Memory B cell (primary cell): ENCODE measurements at regions not wholly inside any gene's neighbourhood (a gene's known extent, or its start where the extent isn't known, plus 50 kb on each side); places are given as distances from the start of the nearest gene placed in this dataset.

Experiments
- ATAC-seq: fragments of 150-1000 bp; cut with Tn5 transposase; 2 replicates; pipeline ENCODE4 v1.10.0; 2021; ENCODE audit warnings: low read depth, mild to moderate bottlenecking, moderate library complexity
- DNase-seq, 2 donors: peaks; one replicate each; pipeline ENCODE4 v3.0.0; 2022; ENCODE audit warnings: low spot score in 2 of 2
- H3K27ac Mint-ChIP-seq: one replicate; pipeline ENCODE4 v1.8.0; 2022; ENCODE audit warnings: mild to moderate bottlenecking, moderate library complexity, mixed read lengths
- H3K27me3 Mint-ChIP-seq: one replicate; pipeline ENCODE4 v1.8.0; 2022; ENCODE audit warnings: mixed read lengths
- H3K36me3 Mint-ChIP-seq: one replicate; pipeline ENCODE4 v1.8.0; 2022; ENCODE audit warnings: mild to moderate bottlenecking, mixed read lengths
- H3K4me1 Mint-ChIP-seq: one replicate; pipeline ENCODE4 v1.8.0; 2022; ENCODE audit warnings: mixed read lengths
- H3K4me3 Mint-ChIP-seq: one replicate; pipeline ENCODE4 v1.8.0; 2022; ENCODE audit warnings: mild to moderate bottlenecking, moderate library complexity, mixed read lengths
- H3K9me3 Mint-ChIP-seq: one replicate; pipeline ENCODE4 v1.8.0; 2022; ENCODE audit warnings: mixed read lengths

- DNase-seq, result no peak
- ATAC-seq, result no peak
Measured at GRCh38 chr20:57800791-57801430, 91.1 kb upstream of the PMEPA1 start.

DNA sequence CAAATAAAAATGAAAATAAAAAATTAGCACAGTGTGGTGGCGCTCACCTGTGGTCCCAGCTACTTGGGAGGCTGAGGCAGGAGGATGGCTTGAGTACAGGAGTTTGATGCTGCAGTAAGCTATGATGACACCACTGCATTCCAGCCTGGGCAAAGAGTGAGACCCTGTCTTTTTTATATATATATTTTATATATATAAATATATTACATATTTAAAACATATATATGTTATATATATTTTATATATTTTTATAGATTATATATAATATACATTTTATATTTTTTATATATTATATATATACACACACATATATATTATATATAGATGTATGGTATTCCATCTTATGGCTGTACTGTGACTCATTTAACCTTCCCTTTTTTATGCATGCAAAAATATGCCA lies 87.6 kb upstream of the PMEPA1 start:
- no peak for DNase-seq
- ATAC-seq, result no peak
- Mint-ChIP-seq H3K4me1 (no peaks in the 10 kb centered on the region), H3K9me3 (no peaks in the 10 kb centered on the region), H3K36me3 (no peaks in the 10 kb centered on the region), H3K27me3 (peaks cover 11% of the 10 kb centered on the region), H3K27ac (no peak overlapping the region), H3K4me3 (no peak overlapping the region)

More at GRCh38 chr20:57800791-57801430, 91.1 kb upstream of the PMEPA1 start:
- Mint-ChIP-seq H3K4me1 (no peaks in the 10 kb centered on the region), H3K36me3 (no peaks in the 10 kb centered on the region), H3K27ac (no peak overlapping the region), H3K4me3 (no peak overlapping the region), H3K9me3 (no peaks in the 10 kb centered on the region), H3K27me3 (peaks cover 11% of the 10 kb centered on the region)

- no peak for ATAC-seq
Measured at GRCh38 chr20:57795977-57796560, 86.3 kb upstream of the PMEPA1 start.

DNA sequence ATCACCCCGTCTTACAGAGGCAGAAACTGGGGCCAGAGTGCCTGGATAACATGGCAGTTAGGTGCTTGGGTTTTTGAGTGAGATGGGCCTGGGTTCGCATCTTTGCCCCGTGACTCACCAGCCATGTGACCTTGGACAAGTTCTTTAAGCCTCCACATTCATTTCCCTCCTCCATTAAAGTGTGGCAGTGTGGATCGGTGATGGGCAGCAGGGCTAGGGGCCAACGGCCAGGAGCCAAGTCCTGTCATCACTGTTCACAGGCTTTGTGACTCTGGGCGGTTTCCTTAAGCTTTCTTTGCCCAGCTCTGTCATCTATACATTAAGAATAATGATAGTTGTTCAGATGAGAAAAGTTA lies 85.5 kb upstream of the PMEPA1 start:
- ATAC-seq (no peak), DNase-seq (no peak)
- Mint-ChIP-seq H3K4me1 (no peaks in the 10 kb centered on the region), H3K36me3 (no peaks in the 10 kb centered on the region), H3K27me3 (peaks cover 15% of the 10 kb centered on the region), H3K27ac (no peak overlapping the region), H3K9me3 (peaks cover 3% of the 10 kb centered on the region), H3K4me3 (no peak overlapping the region)

More at GRCh38 chr20:57795977-57796560, 86.3 kb upstream of the PMEPA1 start:
- Mint-ChIP-seq H3K9me3 (peaks cover 3% of the 10 kb centered on the region), H3K4me3 (no peak overlapping the region), H3K27me3 (peaks cover 15% of the 10 kb centered on the region), H3K27ac (no peak overlapping the region), H3K36me3 (no peaks in the 10 kb centered on the region), H3K4me1 (no peaks in the 10 kb centered on the region)
- DNase-seq, result no peak

- Mint-ChIP-seq H3K4me3 (no peak overlapping the region), H3K27me3 (peaks cover 15% of the 10 kb centered on the region), H3K27ac (no peak overlapping the region), H3K9me3 (peaks cover 3% of the 10 kb centered on the region), H3K36me3 (no peaks in the 10 kb centered on the region), H3K4me1 (no peaks in the 10 kb centered on the region)
- ATAC-seq, result no peak
- no peak for DNase-seq
Measured at GRCh38 chr20:57794600-57795341, 85.0 kb upstream of the PMEPA1 start.

GRCh38 chr20:57794036-57794435 lies 84.2 kb upstream of the PMEPA1 start:
- Mint-ChIP-seq H3K27ac (no peak overlapping the region), H3K9me3 (peaks cover 3% of the 10 kb centered on the region), H3K4me1 (no peaks in the 10 kb centered on the region), H3K36me3 (no peaks in the 10 kb centered on the region), H3K4me3 (no peak overlapping the region), H3K27me3 (peaks cover 14% of the 10 kb centered on the region)
- DNase-seq (no peak), ATAC-seq (no peak)

GRCh38 chr20:57793421-57793820 lies 83.6 kb upstream of the PMEPA1 start:
- Mint-ChIP-seq H3K4me1 (no peaks in the 10 kb centered on the region), H3K36me3 (no peaks in the 10 kb centered on the region), H3K27ac (no peak overlapping the region), H3K27me3 (peaks cover 17% of the 10 kb centered on the region), H3K4me3 (no peak overlapping the region), H3K9me3 (peaks cover 3% of the 10 kb centered on the region)
- DNase-seq (no peak), ATAC-seq (no peak)

- H3K27ac Mint-ChIP-seq, result no peak overlapping the region
- no peak overlapping the region for H3K4me3 Mint-ChIP-seq
- ATAC-seq, result no peak
- H3K27me3 Mint-ChIP-seq, result peaks cover 17% of the 10 kb centered on the region
- DNase-seq, result no peak
- no peaks in the 10 kb centered on the region for H3K4me1 Mint-ChIP-seq
- no peaks in the 10 kb centered on the region for H3K36me3 Mint-ChIP-seq
- H3K9me3 Mint-ChIP-seq, result peaks cover 3% of the 10 kb centered on the region
Measured at GRCh38 chr20:57792386-57793080, 82.7 kb upstream of the PMEPA1 start.

- no peak for DNase-seq
- H3K27me3 Mint-ChIP-seq, result peaks cover 17% of the 10 kb centered on the region
- H3K27ac Mint-ChIP-seq, result no peak overlapping the region
- H3K9me3 Mint-ChIP-seq, result peaks cover 3% of the 10 kb centered on the region
- no peaks in the 10 kb centered on the region for H3K4me1 Mint-ChIP-seq
- no peak for ATAC-seq
- H3K36me3 Mint-ChIP-seq, result no peaks in the 10 kb centered on the region
- no peak overlapping the region for H3K4me3 Mint-ChIP-seq
Measured at GRCh38 chr20:57791966-57792365, 82.2 kb upstream of the PMEPA1 start.

GRCh38 chr20:57791178-57791962 lies 81.6 kb upstream of the PMEPA1 start:
- H3K27ac Mint-ChIP-seq, result no peak overlapping the region
- H3K27me3 Mint-ChIP-seq, result peaks cover 17% of the 10 kb centered on the region
- DNase-seq (no peak), ATAC-seq (no peak)
- no peaks in the 10 kb centered on the region for H3K4me1 Mint-ChIP-seq
- no peaks in the 10 kb centered on the region for H3K36me3 Mint-ChIP-seq
- no peak overlapping the region for H3K4me3 Mint-ChIP-seq
- H3K9me3 Mint-ChIP-seq, result peaks cover 3% of the 10 kb centered on the region

GRCh38 chr20:57790176-57790575 lies 80.4 kb upstream of the PMEPA1 start:
- Mint-ChIP-seq H3K9me3 (peaks cover 3% of the 10 kb centered on the region), H3K4me3 (no peak overlapping the region), H3K4me1 (no peaks in the 10 kb centered on the region), H3K27me3 (peaks cover 13% of the 10 kb centered on the region), H3K36me3 (no peaks in the 10 kb centered on the region), H3K27ac (no peak overlapping the region)
- DNase-seq, result no peak
- no peak for ATAC-seq

DNA sequence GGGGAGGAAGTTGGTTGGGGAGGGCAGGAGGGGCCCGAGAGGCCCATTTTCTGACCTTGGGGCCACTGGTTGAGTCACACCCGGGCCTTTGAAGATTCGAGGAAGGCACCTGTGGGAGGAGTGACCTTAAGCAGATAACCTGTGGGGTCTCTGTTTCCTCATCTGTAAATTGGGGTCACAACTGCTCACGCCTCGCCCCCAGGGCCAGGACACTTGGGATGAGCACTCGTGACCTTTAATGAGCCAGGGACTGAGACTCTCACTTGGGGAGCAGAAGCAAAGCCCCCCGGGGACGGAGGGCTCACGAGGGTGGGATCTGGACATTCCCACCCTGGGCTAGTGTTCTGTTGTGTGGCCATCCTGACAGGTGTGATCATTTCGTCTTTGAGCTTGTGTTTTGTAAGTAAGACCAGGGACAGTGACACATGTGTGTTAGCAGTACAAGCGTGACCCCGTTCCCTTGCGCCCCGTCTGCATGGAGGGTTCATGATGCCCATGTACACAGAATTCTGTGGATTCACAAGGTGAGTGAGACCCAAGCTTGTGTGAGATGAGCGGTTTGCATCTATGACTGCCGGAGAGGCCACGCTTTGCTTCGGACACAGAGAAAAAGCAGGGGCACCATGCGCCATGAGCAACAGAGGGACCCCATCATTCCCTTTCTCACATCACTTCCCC lies 79.3 kb upstream of the PMEPA1 start:
- Mint-ChIP-seq H3K4me1 (no peaks in the 10 kb centered on the region), H3K9me3 (peaks cover 3% of the 10 kb centered on the region), H3K27ac (no peak overlapping the region), H3K36me3 (no peaks in the 10 kb centered on the region), H3K27me3 (peaks cover 13% of the 10 kb centered on the region), H3K4me3 (no peak overlapping the region)
- no peak for ATAC-seq
- no peak for DNase-seq

DNA sequence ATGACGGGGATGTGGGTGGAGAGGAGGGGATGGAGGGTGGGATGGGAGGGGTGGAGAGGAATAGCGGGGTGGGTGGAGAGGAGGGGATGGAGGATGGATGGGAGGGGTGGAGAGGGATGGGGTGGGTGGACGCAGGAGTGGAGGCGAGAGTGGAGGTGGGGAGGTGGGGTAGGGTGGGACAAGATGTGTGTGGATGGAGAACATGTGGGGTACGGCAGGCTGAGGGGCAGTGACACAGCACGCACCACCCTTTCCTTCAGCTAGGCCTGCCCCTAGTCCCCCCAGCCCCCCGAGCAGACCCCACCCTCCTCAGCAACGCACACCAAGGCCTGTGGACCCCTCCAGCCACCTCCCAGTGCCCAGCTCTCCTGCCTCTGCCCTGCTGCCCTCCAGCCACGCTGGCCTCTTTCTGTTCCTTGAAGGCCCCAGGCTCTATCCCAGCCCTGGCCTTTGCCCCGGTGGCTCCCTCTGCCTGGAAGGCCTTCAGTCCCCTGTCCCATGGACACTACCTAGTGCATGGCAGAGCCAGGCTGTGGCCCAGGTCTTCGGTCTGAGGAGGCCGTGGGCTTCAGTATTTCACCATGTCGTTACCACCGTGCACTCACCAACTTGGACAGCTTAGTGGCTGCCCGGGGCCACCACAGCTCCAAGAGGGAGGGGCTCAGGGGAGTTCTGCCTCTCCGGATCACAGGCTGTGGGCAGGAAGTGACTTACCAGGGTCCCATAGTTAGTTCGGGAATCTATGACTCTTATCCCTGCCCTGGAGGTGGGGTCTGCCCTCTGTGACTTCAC lies 78.4 kb upstream of the PMEPA1 start:
- Mint-ChIP-seq H3K4me1 (no peaks in the 10 kb centered on the region), H3K4me3 (no peak overlapping the region), H3K27ac (no peak overlapping the region), H3K9me3 (peaks cover 3% of the 10 kb centered on the region), H3K36me3 (no peaks in the 10 kb centered on the region), H3K27me3 (peaks cover 12% of the 10 kb centered on the region)
- ATAC-seq, result no peak
- DNase-seq, result no peak
